C1 segment of cervical spinal cord (tissue), 14 donors: ENCODE measurements at regions not wholly inside any gene's neighbourhood (a gene's known extent, or its start where the extent isn't known, plus 50 kb on each side); places are given as distances from the start of the nearest gene placed in this dataset.
"Not testable (repeated sequence)": the region's sequence is repeated elsewhere in the genome, so short reads cannot be mapped to it uniquely, and the experiment has no call there.

Experiments
- DNase-seq, 14 donors: peaks; one replicate each; lab custom pipeline; 2025; lab: John Stamatoyannopoulos, UW

GRCh38 chr1:146355373-146355772 lies 126.6 kb upstream of the NOTCH2NLA start:
- DNase-seq, result not testable (repeated sequence)

- DNase-seq, result not testable (repeated sequence)
Measured at GRCh38 chr1:146326863-146327262, 98.0 kb upstream of the NOTCH2NLA start.

- DNase-seq, result not testable (repeated sequence)
Measured at GRCh38 chr1:146324463-146324862, 95.6 kb upstream of the NOTCH2NLA start.

- not testable (repeated sequence) for DNase-seq
Measured at GRCh38 chr1:146323302-146323701, 94.5 kb upstream of the NOTCH2NLA start.

- DNase-seq, result not testable (repeated sequence)
Measured at GRCh38 chr1:146322893-146323292, 94.1 kb upstream of the NOTCH2NLA start.

GRCh38 chr1:146318715-146319114 lies 89.9 kb upstream of the NOTCH2NLA start:
- DNase-seq, result not testable (repeated sequence)

GRCh38 chr1:146317785-146318184 lies 89.0 kb upstream of the NOTCH2NLA start:
- not testable (repeated sequence) for DNase-seq

- not testable (repeated sequence) for DNase-seq
Measured at GRCh38 chr1:146314449-146315246, 85.8 kb upstream of the NOTCH2NLA start.

GRCh38 chr1:146310579-146310978 lies 81.8 kb upstream of the NOTCH2NLA start:
- DNase-seq, result not testable (repeated sequence)

- DNase-seq, result not testable (repeated sequence)
Measured at GRCh38 chr1:146309427-146309826, 80.6 kb upstream of the NOTCH2NLA start.

- not testable (repeated sequence) for DNase-seq
Measured at GRCh38 chr1:146308892-146309291, 80.1 kb upstream of the NOTCH2NLA start.

- DNase-seq, result not testable (repeated sequence)
Measured at GRCh38 chr1:146308152-146308551, 79.3 kb upstream of the NOTCH2NLA start.

- not testable (repeated sequence) for DNase-seq
Measured at GRCh38 chr1:146307632-146308031, 78.8 kb upstream of the NOTCH2NLA start.

GRCh38 chr1:146306651-146307050 lies 77.8 kb upstream of the NOTCH2NLA start:
- not testable (repeated sequence) for DNase-seq

- not testable (repeated sequence) for DNase-seq
Measured at GRCh38 chr1:146305442-146305841, 76.6 kb upstream of the NOTCH2NLA start.

GRCh38 chr1:146298575-146298897 lies 69.7 kb upstream of the NOTCH2NLA start:
- DNase-seq, result not testable (repeated sequence)

GRCh38 chr1:146297781-146298574 lies 69.2 kb upstream of the NOTCH2NLA start:
- DNase-seq, result not testable (repeated sequence)

- not testable (repeated sequence) for DNase-seq
Measured at GRCh38 chr1:146292940-146293936, 64.4 kb upstream of the NOTCH2NLA start.

- not testable (repeated sequence) for DNase-seq
Measured at GRCh38 chr1:146292424-146292823, 63.6 kb upstream of the NOTCH2NLA start.

- DNase-seq, result not testable (repeated sequence)
Measured at GRCh38 chr1:146287881-146288280, 59.1 kb upstream of the NOTCH2NLA start.

- not testable (repeated sequence) for DNase-seq
Measured at GRCh38 chr1:146284760-146285159, 55.9 kb upstream of the NOTCH2NLA start.
